OCI-LY1 (cell line): ENCODE measurements at regions not wholly inside any gene's neighbourhood (a gene's known extent, or its start where the extent isn't known, plus 50 kb on each side); places are given as distances from the start of the nearest gene placed in this dataset.
"Not testable (repeated sequence)": the region's sequence is repeated elsewhere in the genome, so short reads cannot be mapped to it uniquely, and the experiment has no call there.

Experiments
- H2AFZ ChIP-seq: fragments of 200-600 bp; sonication (generic), shearing (Covaris generic); 2 replicates; pipeline ENCODE4 v1.6.0; 2014; ENCODE audit warnings: antibody characterized with exemption, mild to moderate bottlenecking, low read length
- H3F3A ChIP-seq: fragments of 200-600 bp; sonication (generic), shearing (Covaris generic); 2 replicates; pipeline ENCODE4 v1.6.0; 2014; ENCODE audit warnings: mild to moderate bottlenecking, antibody characterized with exemption, low read length, moderate library complexity; ENCODE audit not compliant: insufficient read depth
- H3K27ac ChIP-seq: fragments of 200-600 bp; sonication (generic); 2 replicates; pipeline ENCODE4 v1.5.1; 2014; ENCODE audit warnings: low read length, mixed run types, mild to moderate bottlenecking, low read depth; ENCODE audit not compliant: poor library complexity, severe bottlenecking
- H3K27me3 ChIP-seq: fragments of 200-600 bp; sonication (generic); 2 replicates; pipeline ENCODE4 v1.6.0; 2014; ENCODE audit warnings: antibody characterized with exemption, mild to moderate bottlenecking, low read length, moderate library complexity; ENCODE audit not compliant: insufficient read depth
- H3K36me3 ChIP-seq: fragments of 200-600 bp; sonication (generic); 2 replicates; pipeline ENCODE4 v1.6.1; 2014; ENCODE audit warnings: mild to moderate bottlenecking, antibody characterized with exemption, low read length, moderate library complexity, mixed read lengths; ENCODE audit not compliant: insufficient read depth
- H3K4me1 ChIP-seq: fragments of 200-600 bp; sonication (generic); 2 replicates; pipeline ENCODE4 v1.5.1; 2014; ENCODE audit warnings: mild to moderate bottlenecking, low read length, moderate library complexity; ENCODE audit not compliant: insufficient read depth, severe bottlenecking
- H3K4me2 ChIP-seq: fragments of 200-600 bp; sonication (generic), shearing (Covaris generic); 2 replicates; pipeline ENCODE4 v1.6.1; 2014; ENCODE audit warnings: low read length
- H3K4me3 ChIP-seq: fragments of 200-600 bp; sonication (generic); 2 replicates; pipeline ENCODE4 v1.5.1; 2014; ENCODE audit warnings: low read length, low read depth, mild to moderate bottlenecking, mixed read lengths; ENCODE audit not compliant: poor library complexity, severe bottlenecking
- H3K79me2 ChIP-seq: fragments of 200-600 bp; shearing (Covaris generic); 2 replicates; pipeline ENCODE4 v1.6.1; 2016; ENCODE audit warnings: mixed run types, low read length, mixed read lengths; ENCODE audit not compliant: insufficient read depth
- H3K9ac ChIP-seq: fragments of 200-600 bp; sonication (generic), shearing (Covaris generic); 2 replicates; pipeline ENCODE4 v1.6.1; 2014; ENCODE audit warnings: mild to moderate bottlenecking, low read length, mixed read lengths
- H3K9me2 ChIP-seq: fragments of 200-600 bp; sonication (generic), shearing (Covaris generic); 2 replicates; pipeline ENCODE4 v1.6.1; 2014; ENCODE audit warnings: low read depth, mild to moderate bottlenecking, low read length, mixed read lengths
- H3K9me3 ChIP-seq: fragments of 200-600 bp; shearing (Covaris generic); 2 replicates; pipeline ENCODE4 v1.6.1; 2014; ENCODE audit warnings: low read length, mixed read lengths
- H4K20me1 ChIP-seq: fragments of 200-600 bp; sonication (generic), shearing (Covaris generic); 2 replicates; pipeline ENCODE4 v1.6.0; 2016; ENCODE audit warnings: mild to moderate bottlenecking, low read length; ENCODE audit not compliant: insufficient read depth
- EZH2 ChIP-seq: fragments of 200-600 bp; sonication (generic), shearing (Covaris generic); IDR thresholded peaks from 2 replicates; pipeline ENCODE4 v1.8.0; 2017; ENCODE audit warnings: borderline replicate concordance, mixed run types, mild to moderate bottlenecking, antibody characterized with exemption, low read length, moderate library complexity, mixed read lengths
- TF ChIP-seq, protein P1 (sequence below): fragments of 200-600 bp; sonication (generic), shearing (Covaris generic); IDR thresholded peaks from 2 replicates; pipeline ENCODE4 v1.5.1; 2017; ENCODE audit warnings: mild to moderate bottlenecking, antibody characterized with exemption, low read length, moderate library complexity, mixed read lengths

DNA sequence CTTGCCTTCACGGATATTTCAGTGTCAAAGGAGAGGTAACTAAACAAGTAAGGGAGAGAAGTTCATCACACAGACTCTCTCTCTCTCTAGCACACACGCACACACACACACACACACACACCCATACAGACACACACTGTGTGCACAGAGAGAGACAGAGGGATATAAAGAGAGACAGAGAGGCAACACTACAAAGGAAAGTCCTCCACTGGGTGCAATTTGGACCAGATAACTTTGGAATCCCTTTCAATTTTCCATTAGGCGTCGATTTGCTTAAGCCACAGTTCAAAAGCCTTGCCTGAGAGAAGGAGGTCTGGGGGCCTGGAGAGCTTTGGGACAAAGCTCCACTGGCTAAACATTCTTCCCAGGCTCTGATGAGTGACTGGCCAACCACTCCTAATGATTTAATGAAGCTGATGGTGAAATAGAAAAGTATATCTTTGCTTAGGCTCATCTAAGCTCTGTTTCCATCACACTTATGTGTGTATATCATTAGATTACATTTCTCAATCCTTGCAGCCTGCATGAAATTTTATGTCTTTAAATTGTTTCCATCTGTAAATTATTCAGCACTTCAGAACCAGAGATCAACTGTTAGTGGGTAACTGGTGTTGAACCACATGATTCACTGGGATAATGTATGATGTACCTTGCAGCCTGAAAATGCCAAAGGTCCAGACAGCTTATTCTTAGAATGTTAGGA lies 180.8 kb downstream of the MAGEB17 start:
- Histone ChIP-seq H3K4me2 (no peak overlapping the region), H3K4me3 (no peak overlapping the region), H3K4me1 (no peaks in the 10 kb centered on the region), H3K9me3 (no peaks in the 10 kb centered on the region), H3K27me3 (no peaks in the 10 kb centered on the region), H3K27ac (no peak overlapping the region), H3K79me2 (no peaks in the 10 kb centered on the region), H3K9ac (no peak overlapping the region), H3K9me2 (no peaks in the 10 kb centered on the region), H4K20me1 (no peaks in the 10 kb centered on the region), H3K36me3 (no peaks in the 10 kb centered on the region), H2AFZ (no peak overlapping the region), H3F3A (no peaks in the 10 kb centered on the region)
- TF ChIP-seq, protein P1, sequence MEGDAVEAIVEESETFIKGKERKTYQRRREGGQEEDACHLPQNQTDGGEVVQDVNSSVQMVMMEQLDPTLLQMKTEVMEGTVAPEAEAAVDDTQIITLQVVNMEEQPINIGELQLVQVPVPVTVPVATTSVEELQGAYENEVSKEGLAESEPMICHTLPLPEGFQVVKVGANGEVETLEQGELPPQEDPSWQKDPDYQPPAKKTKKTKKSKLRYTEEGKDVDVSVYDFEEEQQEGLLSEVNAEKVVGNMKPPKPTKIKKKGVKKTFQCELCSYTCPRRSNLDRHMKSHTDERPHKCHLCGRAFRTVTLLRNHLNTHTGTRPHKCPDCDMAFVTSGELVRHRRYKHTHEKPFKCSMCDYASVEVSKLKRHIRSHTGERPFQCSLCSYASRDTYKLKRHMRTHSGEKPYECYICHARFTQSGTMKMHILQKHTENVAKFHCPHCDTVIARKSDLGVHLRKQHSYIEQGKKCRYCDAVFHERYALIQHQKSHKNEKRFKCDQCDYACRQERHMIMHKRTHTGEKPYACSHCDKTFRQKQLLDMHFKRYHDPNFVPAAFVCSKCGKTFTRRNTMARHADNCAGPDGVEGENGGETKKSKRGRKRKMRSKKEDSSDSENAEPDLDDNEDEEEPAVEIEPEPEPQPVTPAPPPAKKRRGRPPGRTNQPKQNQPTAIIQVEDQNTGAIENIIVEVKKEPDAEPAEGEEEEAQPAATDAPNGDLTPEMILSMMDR = no peak
- TF ChIP-seq EZH2 = no peak

GRCh38 chrX:16357902-16358301 lies 190.6 kb downstream of the MAGEB17 start:
- H3K4me1 ChIP-seq = no peaks in the 10 kb centered on the region
- H3K9me2 ChIP-seq = no peaks in the 10 kb centered on the region
- H3K27me3 ChIP-seq = no peaks in the 10 kb centered on the region
- no peaks in the 10 kb centered on the region for H4K20me1 ChIP-seq
- no peaks in the 10 kb centered on the region for H3K9me3 ChIP-seq
- TF ChIP-seq, protein P1 = no peak
- no peak for TF ChIP-seq EZH2
- H3K27ac ChIP-seq = no peak overlapping the region
- H3K4me3 ChIP-seq = no peak overlapping the region
- H3K4me2 ChIP-seq = no peak overlapping the region
- no peak overlapping the region for H3K9ac ChIP-seq
- no peak overlapping the region for H2AFZ ChIP-seq
- H3K36me3 ChIP-seq = no peaks in the 10 kb centered on the region
- no peaks in the 10 kb centered on the region for H3F3A ChIP-seq
- H3K79me2 ChIP-seq = no peaks in the 10 kb centered on the region

DNA sequence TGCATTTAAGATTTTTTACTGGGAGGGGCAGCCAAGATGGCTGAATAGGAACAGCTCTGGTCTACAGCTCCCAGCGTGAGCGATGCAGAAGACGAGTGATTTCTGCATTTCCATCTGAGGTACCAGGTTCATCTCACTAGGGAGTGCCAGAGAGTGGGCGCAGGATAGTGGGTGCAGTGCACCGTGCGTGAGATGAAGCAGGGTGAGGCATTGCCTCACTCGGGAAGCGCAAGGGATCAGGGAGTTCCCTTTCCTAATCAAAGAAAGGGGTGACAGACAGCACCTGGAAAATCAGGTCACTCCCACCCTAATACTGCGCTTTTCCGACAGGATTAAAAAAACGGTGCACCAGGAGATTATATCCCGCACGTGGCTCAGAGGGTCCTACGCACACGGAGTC lies 192.8 kb downstream of the MAGEB17 start:
- not testable (repeated sequence) for H3K4me1 ChIP-seq, H4K20me1 ChIP-seq, H3K36me3 ChIP-seq, H2AFZ ChIP-seq, H3K27me3 ChIP-seq, H3K9me3 ChIP-seq, H3K4me2 ChIP-seq, H3K9me2 ChIP-seq, H3K4me3 ChIP-seq, H3F3A ChIP-seq, H3K9ac ChIP-seq, H3K79me2 ChIP-seq, H3K27ac ChIP-seq

- H3K79me2 ChIP-seq = no peaks in the 10 kb centered on the region
- no peaks in the 10 kb centered on the region for H4K20me1 ChIP-seq
- H3K36me3 ChIP-seq = no peaks in the 10 kb centered on the region
- no peaks in the 10 kb centered on the region for H3K9me3 ChIP-seq
- no peaks in the 10 kb centered on the region for H3F3A ChIP-seq
- H3K4me1 ChIP-seq = no peaks in the 10 kb centered on the region
- no peak overlapping the region for H3K4me2 ChIP-seq
- H3K4me3 ChIP-seq = no peak overlapping the region
- H3K9ac ChIP-seq = no peak overlapping the region
- TF ChIP-seq EZH2 = no peak
- TF ChIP-seq, protein P1 = no peak
- H3K27me3 ChIP-seq = no peaks in the 10 kb centered on the region
- no peak overlapping the region for H2AFZ ChIP-seq
- H3K27ac ChIP-seq = no peak overlapping the region
- H3K9me2 ChIP-seq = no peaks in the 10 kb centered on the region
Measured at GRCh38 chrX:16368696-16369095, 201.4 kb downstream of the MAGEB17 start.
